OCI-LY1 (cell line): ENCODE measurements at regions not wholly inside any gene's neighbourhood (a gene's known extent, or its start where the extent isn't known, plus 50 kb on each side); places are given as distances from the start of the nearest gene placed in this dataset.

ENCODE experiments used
- H2AFZ ChIP-seq: fragments of 200-600 bp; sonication (generic), shearing (Covaris generic); 2 replicates; pipeline ENCODE4 v1.6.0; 2014; ENCODE audit warnings: antibody characterized with exemption, mild to moderate bottlenecking, low read length
- H3F3A ChIP-seq: fragments of 200-600 bp; sonication (generic), shearing (Covaris generic); 2 replicates; pipeline ENCODE4 v1.6.0; 2014; ENCODE audit warnings: mild to moderate bottlenecking, antibody characterized with exemption, low read length, moderate library complexity; ENCODE audit not compliant: insufficient read depth
- H3K27ac ChIP-seq: fragments of 200-600 bp; sonication (generic); 2 replicates; pipeline ENCODE4 v1.5.1; 2014; ENCODE audit warnings: low read length, mixed run types, mild to moderate bottlenecking, low read depth; ENCODE audit not compliant: poor library complexity, severe bottlenecking
- H3K27me3 ChIP-seq: fragments of 200-600 bp; sonication (generic); 2 replicates; pipeline ENCODE4 v1.6.0; 2014; ENCODE audit warnings: antibody characterized with exemption, mild to moderate bottlenecking, low read length, moderate library complexity; ENCODE audit not compliant: insufficient read depth
- H3K36me3 ChIP-seq: fragments of 200-600 bp; sonication (generic); 2 replicates; pipeline ENCODE4 v1.6.1; 2014; ENCODE audit warnings: mild to moderate bottlenecking, antibody characterized with exemption, low read length, moderate library complexity, mixed read lengths; ENCODE audit not compliant: insufficient read depth
- H3K4me1 ChIP-seq: fragments of 200-600 bp; sonication (generic); 2 replicates; pipeline ENCODE4 v1.5.1; 2014; ENCODE audit warnings: mild to moderate bottlenecking, low read length, moderate library complexity; ENCODE audit not compliant: insufficient read depth, severe bottlenecking
- H3K4me2 ChIP-seq: fragments of 200-600 bp; sonication (generic), shearing (Covaris generic); 2 replicates; pipeline ENCODE4 v1.6.1; 2014; ENCODE audit warnings: low read length
- H3K4me3 ChIP-seq: fragments of 200-600 bp; sonication (generic); 2 replicates; pipeline ENCODE4 v1.5.1; 2014; ENCODE audit warnings: low read length, low read depth, mild to moderate bottlenecking, mixed read lengths; ENCODE audit not compliant: poor library complexity, severe bottlenecking
- H3K79me2 ChIP-seq: fragments of 200-600 bp; shearing (Covaris generic); 2 replicates; pipeline ENCODE4 v1.6.1; 2016; ENCODE audit warnings: mixed run types, low read length, mixed read lengths; ENCODE audit not compliant: insufficient read depth
- H3K9ac ChIP-seq: fragments of 200-600 bp; sonication (generic), shearing (Covaris generic); 2 replicates; pipeline ENCODE4 v1.6.1; 2014; ENCODE audit warnings: mild to moderate bottlenecking, low read length, mixed read lengths
- H3K9me2 ChIP-seq: fragments of 200-600 bp; sonication (generic), shearing (Covaris generic); 2 replicates; pipeline ENCODE4 v1.6.1; 2014; ENCODE audit warnings: low read depth, mild to moderate bottlenecking, low read length, mixed read lengths
- H3K9me3 ChIP-seq: fragments of 200-600 bp; shearing (Covaris generic); 2 replicates; pipeline ENCODE4 v1.6.1; 2014; ENCODE audit warnings: low read length, mixed read lengths
- H4K20me1 ChIP-seq: fragments of 200-600 bp; sonication (generic), shearing (Covaris generic); 2 replicates; pipeline ENCODE4 v1.6.0; 2016; ENCODE audit warnings: mild to moderate bottlenecking, low read length; ENCODE audit not compliant: insufficient read depth
- EZH2 ChIP-seq: fragments of 200-600 bp; sonication (generic), shearing (Covaris generic); IDR thresholded peaks from 2 replicates; pipeline ENCODE4 v1.8.0; 2017; ENCODE audit warnings: borderline replicate concordance, mixed run types, mild to moderate bottlenecking, antibody characterized with exemption, low read length, moderate library complexity, mixed read lengths
- TF ChIP-seq, protein P1 (sequence below): fragments of 200-600 bp; sonication (generic), shearing (Covaris generic); IDR thresholded peaks from 2 replicates; pipeline ENCODE4 v1.5.1; 2017; ENCODE audit warnings: mild to moderate bottlenecking, antibody characterized with exemption, low read length, moderate library complexity, mixed read lengths

DNA sequence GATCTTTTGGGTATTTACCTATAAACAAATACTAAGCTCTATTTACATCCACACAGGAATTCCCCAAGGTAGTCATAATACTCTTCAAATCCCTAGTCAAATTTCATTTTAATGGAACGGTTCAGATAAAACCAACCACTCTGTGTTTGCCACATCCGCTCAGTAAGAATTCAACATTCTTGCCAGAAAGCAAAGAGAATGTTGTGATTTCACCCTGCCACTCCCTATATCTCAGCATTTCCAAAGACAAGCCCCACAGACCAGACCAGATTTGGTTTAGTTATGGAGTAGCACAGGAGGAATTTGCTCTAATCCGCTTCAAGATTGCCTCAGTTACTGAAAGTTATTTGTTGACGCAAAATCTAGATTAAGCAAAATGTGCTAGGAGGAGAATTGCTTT is 105.6 kb upstream of the SERP2 start:
- H3K27me3 ChIP-seq: no peaks in the 10 kb centered on the region
- H3K9me3 ChIP-seq: no peaks in the 10 kb centered on the region
- no peaks in the 10 kb centered on the region for H4K20me1 ChIP-seq
- no peak overlapping the region for H3K4me3 ChIP-seq
- no peak overlapping the region for H3K27ac ChIP-seq
- H2AFZ ChIP-seq: no peak overlapping the region
- no peak for TF ChIP-seq EZH2
- TF ChIP-seq, protein P1, sequence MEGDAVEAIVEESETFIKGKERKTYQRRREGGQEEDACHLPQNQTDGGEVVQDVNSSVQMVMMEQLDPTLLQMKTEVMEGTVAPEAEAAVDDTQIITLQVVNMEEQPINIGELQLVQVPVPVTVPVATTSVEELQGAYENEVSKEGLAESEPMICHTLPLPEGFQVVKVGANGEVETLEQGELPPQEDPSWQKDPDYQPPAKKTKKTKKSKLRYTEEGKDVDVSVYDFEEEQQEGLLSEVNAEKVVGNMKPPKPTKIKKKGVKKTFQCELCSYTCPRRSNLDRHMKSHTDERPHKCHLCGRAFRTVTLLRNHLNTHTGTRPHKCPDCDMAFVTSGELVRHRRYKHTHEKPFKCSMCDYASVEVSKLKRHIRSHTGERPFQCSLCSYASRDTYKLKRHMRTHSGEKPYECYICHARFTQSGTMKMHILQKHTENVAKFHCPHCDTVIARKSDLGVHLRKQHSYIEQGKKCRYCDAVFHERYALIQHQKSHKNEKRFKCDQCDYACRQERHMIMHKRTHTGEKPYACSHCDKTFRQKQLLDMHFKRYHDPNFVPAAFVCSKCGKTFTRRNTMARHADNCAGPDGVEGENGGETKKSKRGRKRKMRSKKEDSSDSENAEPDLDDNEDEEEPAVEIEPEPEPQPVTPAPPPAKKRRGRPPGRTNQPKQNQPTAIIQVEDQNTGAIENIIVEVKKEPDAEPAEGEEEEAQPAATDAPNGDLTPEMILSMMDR: no peak
- peaks cover 25% of the 10 kb centered on the region for H3K4me1 ChIP-seq
- no peaks in the 10 kb centered on the region for H3K36me3 ChIP-seq
- H3K4me2 ChIP-seq: no peak overlapping the region
- H3F3A ChIP-seq: no peaks in the 10 kb centered on the region
- no peaks in the 10 kb centered on the region for H3K79me2 ChIP-seq
- no peaks in the 10 kb centered on the region for H3K9me2 ChIP-seq
- no peak overlapping the region for H3K9ac ChIP-seq

DNA sequence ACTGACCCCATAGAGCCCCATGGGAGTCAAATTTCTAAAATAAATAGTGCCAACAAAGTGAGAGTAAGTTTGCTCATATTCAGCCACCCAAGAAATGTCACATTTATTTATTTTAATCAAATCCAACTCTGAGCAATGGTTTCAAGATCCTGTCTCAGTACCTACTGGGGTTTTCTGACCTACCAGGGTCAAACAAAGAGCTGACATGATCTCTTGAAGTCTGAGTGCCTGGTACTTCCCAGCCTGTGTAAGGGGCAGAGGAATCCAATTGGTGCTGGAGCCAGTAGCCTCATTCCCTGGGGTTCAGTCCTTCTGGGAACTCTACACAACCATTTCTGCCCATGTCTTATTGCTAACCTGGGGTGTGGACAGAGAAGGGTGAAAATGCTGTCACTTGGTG is 104.6 kb upstream of the SERP2 start:
- H3K79me2 ChIP-seq: no peaks in the 10 kb centered on the region
- H2AFZ ChIP-seq: no peak overlapping the region
- H3K27ac ChIP-seq: no peak overlapping the region

DNA sequence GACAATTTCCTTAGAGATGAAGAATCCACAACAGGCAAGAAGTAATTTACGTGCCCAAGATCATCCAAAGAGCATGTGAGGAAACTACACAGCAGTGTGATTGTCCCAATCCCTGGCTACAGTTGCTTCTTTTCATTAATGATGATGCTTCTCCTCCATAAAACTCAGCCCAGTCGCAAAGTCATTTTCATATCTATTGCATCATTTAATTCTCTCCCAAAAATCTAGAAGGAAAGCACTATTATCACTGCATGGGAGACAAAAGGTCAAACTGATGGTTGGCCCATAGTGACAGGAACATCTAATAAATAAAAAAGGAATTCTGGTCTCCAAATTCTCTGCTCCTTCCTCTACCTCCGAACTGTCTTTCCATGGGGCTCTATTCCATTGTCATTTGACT is 103.5 kb upstream of the SERP2 start:
- H3K79me2 ChIP-seq: no peaks in the 10 kb centered on the region

More for the DNA sequence above, 104.6 kb upstream of the SERP2 start:
- no peaks in the 10 kb centered on the region for H3K9me3 ChIP-seq
- no peaks in the 10 kb centered on the region for H3K27me3 ChIP-seq
- H3K4me1 ChIP-seq: peaks cover 35% of the 10 kb centered on the region
- H3K36me3 ChIP-seq: no peaks in the 10 kb centered on the region
- no peak for TF ChIP-seq EZH2
- TF ChIP-seq, protein P1: no peak
- H3K4me2 ChIP-seq: no peak overlapping the region
- no peak overlapping the region for H3K4me3 ChIP-seq
- no peak overlapping the region for H3K9ac ChIP-seq
- H3K9me2 ChIP-seq: no peaks in the 10 kb centered on the region
- H4K20me1 ChIP-seq: no peaks in the 10 kb centered on the region
- H3F3A ChIP-seq: no peaks in the 10 kb centered on the region

More for the DNA sequence above, 103.5 kb upstream of the SERP2 start:
- Histone ChIP-seq H3K27me3 (no peaks in the 10 kb centered on the region), H3K9me2 (no peaks in the 10 kb centered on the region), H4K20me1 (no peaks in the 10 kb centered on the region), H3K9ac (no peak overlapping the region), H3K4me2 (no peak overlapping the region), H3K4me3 (no peak overlapping the region), H3K4me1 (peaks cover 46% of the 10 kb centered on the region), H3K9me3 (no peaks in the 10 kb centered on the region), H3K36me3 (no peaks in the 10 kb centered on the region), H3K27ac (no peak overlapping the region), H2AFZ (no peak overlapping the region), H3F3A (no peaks in the 10 kb centered on the region)
- TF ChIP-seq, protein P1: no peak
- no peak for TF ChIP-seq EZH2
